ENCODE measurements at regions not wholly inside any gene's neighbourhood (a gene's known extent, or its start where the extent isn't known, plus 50 kb on each side); places are given as distances from the start of the nearest gene placed in this dataset.
"Not testable (repeated sequence)": the region's sequence is repeated elsewhere in the genome, so short reads cannot be mapped to it uniquely, and the experiment has no call there.

DNA sequence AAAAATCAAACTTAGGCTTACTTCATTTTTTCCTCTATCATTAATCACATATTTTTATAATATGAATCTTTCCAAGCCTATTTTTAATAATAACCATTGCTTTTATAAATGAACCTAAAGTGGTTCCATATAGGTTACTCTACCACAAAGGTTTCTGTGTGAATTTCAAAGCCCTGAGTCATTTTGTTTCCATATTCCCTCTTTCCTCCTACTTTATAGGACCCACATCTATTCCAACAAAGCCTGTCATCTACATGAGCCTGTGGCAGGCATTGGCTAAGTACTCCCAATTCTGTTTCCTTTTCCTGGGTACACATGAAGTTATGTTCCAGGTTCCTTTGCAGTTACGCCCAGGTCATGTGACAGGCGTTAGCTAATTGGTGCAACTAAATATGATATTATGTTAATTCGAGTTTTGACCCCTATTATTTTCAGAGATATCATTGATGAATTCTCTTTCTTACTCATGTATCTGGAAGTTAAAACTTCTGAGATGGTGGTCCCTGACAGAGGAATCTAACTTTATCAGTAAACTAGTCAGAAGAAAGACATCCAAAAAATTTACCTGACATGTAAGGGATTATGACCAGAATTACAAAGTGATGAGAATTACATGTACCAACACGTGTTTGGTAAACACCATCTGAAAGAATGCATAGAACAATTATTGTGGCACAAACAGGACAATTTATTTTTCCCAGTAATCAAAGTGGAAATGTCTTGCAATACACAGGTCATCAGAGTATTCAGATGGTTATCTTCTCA lies 1264.0 kb upstream of the CNTN5 start:
- H3K36me3 Mint-ChIP-seq, result no peaks in the 10 kb centered on the region

GRCh38 chr11:97761175-97761574 lies 1259.6 kb upstream of the CNTN5 start:
- Mint-ChIP-seq H3K36me3 (no peaks in the 10 kb centered on the region), H3K9me3 (peaks cover 5% of the 10 kb centered on the region), H3K27me3 (no peaks in the 10 kb centered on the region), H3K27ac (no peak overlapping the region), H3K4me3 (no peak overlapping the region), H3K4me1 (no peaks in the 10 kb centered on the region)

More for the DNA sequence above, 1264.0 kb upstream of the CNTN5 start:
- H3K27me3 Mint-ChIP-seq, result no peaks in the 10 kb centered on the region
- no peaks in the 10 kb centered on the region for H3K4me1 Mint-ChIP-seq
- peaks cover 1% of the 10 kb centered on the region for H3K9me3 Mint-ChIP-seq
- H3K27ac Mint-ChIP-seq, result no peak overlapping the region
- no peak overlapping the region for H3K4me3 Mint-ChIP-seq

DNA sequence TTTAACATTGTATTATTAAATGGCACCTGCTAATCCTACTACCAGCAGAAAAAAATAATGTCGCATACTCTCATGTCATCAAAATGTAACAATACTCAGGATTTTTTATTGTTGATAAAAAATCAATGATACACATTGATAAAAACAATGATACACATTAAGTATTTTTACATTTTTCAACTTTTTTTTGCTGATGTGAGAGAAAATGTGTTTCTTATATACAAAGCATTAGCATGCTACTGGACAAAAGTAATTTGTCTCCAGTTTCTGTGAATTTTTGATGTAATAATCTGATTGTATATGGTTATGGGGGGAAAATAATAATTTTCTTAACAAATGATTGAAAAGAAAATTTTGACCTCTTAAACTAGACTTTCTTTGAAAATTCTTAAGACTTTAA lies 1256.6 kb upstream of the CNTN5 start:
- H3K4me1 Mint-ChIP-seq, result no peaks in the 10 kb centered on the region
- H3K4me3 Mint-ChIP-seq, result no peak overlapping the region
- H3K36me3 Mint-ChIP-seq, result no peaks in the 10 kb centered on the region
- peaks cover 9% of the 10 kb centered on the region for H3K9me3 Mint-ChIP-seq
- no peaks in the 10 kb centered on the region for H3K27me3 Mint-ChIP-seq
- no peak overlapping the region for H3K27ac Mint-ChIP-seq

- Mint-ChIP-seq H3K4me3 (no peak overlapping the region), H3K9me3 (peaks cover 9% of the 10 kb centered on the region), H3K27ac (no peak overlapping the region), H3K4me1 (no peaks in the 10 kb centered on the region), H3K36me3 (no peaks in the 10 kb centered on the region), H3K27me3 (no peaks in the 10 kb centered on the region)
Measured at GRCh38 chr11:97764605-97765004, 1256.1 kb upstream of the CNTN5 start.

DNA sequence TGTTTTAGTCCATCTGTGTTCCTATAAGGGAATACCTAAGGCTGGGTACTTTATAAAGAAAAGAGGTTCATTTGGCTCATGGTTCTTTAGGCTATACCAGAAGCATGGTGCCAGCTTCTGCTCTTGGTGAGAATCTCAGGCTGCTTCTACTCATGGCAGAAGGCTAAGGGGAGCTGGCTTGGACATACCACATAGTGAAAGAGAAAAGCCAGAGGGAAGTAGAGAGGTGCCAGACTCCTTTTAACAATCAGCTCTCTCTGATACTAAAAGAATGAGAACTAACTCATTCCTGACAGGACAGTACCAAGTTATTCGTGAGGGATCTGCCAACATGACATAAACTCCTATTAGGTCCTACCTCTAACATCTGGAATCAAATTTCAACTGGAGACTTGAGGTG lies 1250.2 kb upstream of the CNTN5 start:
- Mint-ChIP-seq H3K9me3 (peaks cover 4% of the 10 kb centered on the region), H3K4me3 (no peak overlapping the region), H3K36me3 (no peaks in the 10 kb centered on the region), H3K27me3 (no peaks in the 10 kb centered on the region), H3K27ac (no peak overlapping the region), H3K4me1 (no peaks in the 10 kb centered on the region)

- Mint-ChIP-seq H3K27ac (no peak overlapping the region), H3K36me3 (no peaks in the 10 kb centered on the region), H3K9me3 (no peaks in the 10 kb centered on the region), H3K4me1 (no peaks in the 10 kb centered on the region), H3K4me3 (no peak overlapping the region), H3K27me3 (no peaks in the 10 kb centered on the region)
Measured at GRCh38 chr11:97772705-97773104, 1248.0 kb upstream of the CNTN5 start.

GRCh38 chr11:97784388-97784787 lies 1236.4 kb upstream of the CNTN5 start:
- H3K36me3 Mint-ChIP-seq, H3K27ac Mint-ChIP-seq, H3K4me3 Mint-ChIP-seq, H3K4me1 Mint-ChIP-seq, H3K27me3 Mint-ChIP-seq: not testable (repeated sequence)
- H3K9me3 Mint-ChIP-seq, result peaks cover 31% of the 10 kb centered on the region

- no peaks in the 10 kb centered on the region for H3K27me3 Mint-ChIP-seq
- H3K27ac Mint-ChIP-seq, result no peak overlapping the region
- H3K4me1 Mint-ChIP-seq, result no peaks in the 10 kb centered on the region
- no peaks in the 10 kb centered on the region for H3K36me3 Mint-ChIP-seq
- H3K4me3 Mint-ChIP-seq, result no peak overlapping the region
- peaks cover 37% of the 10 kb centered on the region for H3K9me3 Mint-ChIP-seq
Measured at GRCh38 chr11:97786961-97787360, 1233.8 kb upstream of the CNTN5 start.

DNA sequence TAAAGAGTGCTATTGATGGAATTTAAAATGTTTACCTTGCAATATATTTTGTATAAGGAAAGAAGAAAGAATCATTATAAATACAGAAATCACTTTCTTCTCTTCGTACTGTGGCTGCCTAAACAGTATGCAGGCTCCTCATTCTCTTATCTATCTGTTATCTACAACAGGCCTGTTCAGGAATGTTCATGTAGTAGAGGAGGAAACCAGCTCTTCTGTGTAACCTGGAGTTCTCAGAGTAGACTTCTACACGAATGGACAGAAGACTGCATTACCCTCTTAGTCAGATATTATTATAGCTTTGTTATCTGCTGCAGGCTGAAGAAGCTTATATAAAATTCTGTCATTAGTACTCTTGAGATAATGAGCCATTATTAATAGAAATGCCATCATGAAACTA lies 1225.9 kb upstream of the CNTN5 start:
- H3K9me3 Mint-ChIP-seq, result peaks cover 18% of the 10 kb centered on the region
- no peaks in the 10 kb centered on the region for H3K36me3 Mint-ChIP-seq
- no peak overlapping the region for H3K4me3 Mint-ChIP-seq
- H3K27ac Mint-ChIP-seq, result no peak overlapping the region
- no peaks in the 10 kb centered on the region for H3K27me3 Mint-ChIP-seq
- H3K4me1 Mint-ChIP-seq, result no peaks in the 10 kb centered on the region

- Mint-ChIP-seq H3K27me3 (no peaks in the 10 kb centered on the region), H3K9me3 (peaks cover 7% of the 10 kb centered on the region), H3K36me3 (no peaks in the 10 kb centered on the region), H3K27ac (no peak overlapping the region), H3K4me3 (no peak overlapping the region), H3K4me1 (no peaks in the 10 kb centered on the region)
Measured at GRCh38 chr11:97800891-97801290, 1219.9 kb upstream of the CNTN5 start.

GRCh38 chr11:97814325-97814959 lies 1206.3 kb upstream of the CNTN5 start:
- H3K4me1 Mint-ChIP-seq, result no peaks in the 10 kb centered on the region
- H3K36me3 Mint-ChIP-seq, result no peaks in the 10 kb centered on the region
- no peak overlapping the region for H3K4me3 Mint-ChIP-seq
- peaks cover 12% of the 10 kb centered on the region for H3K9me3 Mint-ChIP-seq
- no peak overlapping the region for H3K27ac Mint-ChIP-seq
- no peaks in the 10 kb centered on the region for H3K27me3 Mint-ChIP-seq

DNA sequence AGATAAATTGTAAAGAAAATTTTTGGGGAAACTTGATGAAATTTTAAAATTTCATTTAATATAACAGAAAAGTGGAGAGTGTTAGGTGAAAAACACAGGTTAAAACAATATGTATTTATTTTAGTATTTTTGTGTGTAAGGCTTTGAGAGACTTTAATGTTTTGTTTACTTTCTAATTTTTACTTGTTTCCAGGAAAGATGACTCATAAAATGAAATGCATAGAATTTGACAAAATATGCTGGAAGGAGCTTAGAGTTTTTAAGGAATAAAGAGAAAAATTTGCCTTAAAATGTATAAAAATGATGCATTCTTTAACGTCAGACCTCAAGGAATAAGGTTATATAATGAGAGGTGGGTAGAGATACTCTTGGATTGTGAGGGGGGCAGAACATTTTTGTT lies 1205.1 kb upstream of the CNTN5 start:
- H3K36me3 Mint-ChIP-seq, result no peaks in the 10 kb centered on the region
- H3K4me1 Mint-ChIP-seq, result no peaks in the 10 kb centered on the region
- H3K27ac Mint-ChIP-seq, result no peak overlapping the region
- H3K9me3 Mint-ChIP-seq, result peaks cover 9% of the 10 kb centered on the region
- no peak overlapping the region for H3K4me3 Mint-ChIP-seq
- no peaks in the 10 kb centered on the region for H3K27me3 Mint-ChIP-seq

DNA sequence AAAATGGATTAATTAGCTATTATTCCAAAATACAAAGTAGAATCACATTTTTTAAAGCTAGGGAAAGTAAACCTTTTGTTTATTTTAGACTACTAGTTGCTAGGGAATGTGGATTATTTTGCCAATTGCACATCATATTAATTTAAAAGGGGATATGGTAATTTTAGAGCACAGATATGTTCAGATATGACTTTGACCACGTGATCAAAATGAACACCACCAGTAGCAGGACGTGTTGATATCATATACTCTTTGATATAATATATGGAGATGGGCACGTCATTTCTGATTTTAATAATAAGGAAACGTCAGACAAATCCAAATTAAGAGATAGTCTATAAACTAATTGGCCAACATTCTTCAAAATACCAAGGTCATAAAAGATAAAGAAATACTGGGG lies 1188.3 kb upstream of the CNTN5 start:
- Mint-ChIP-seq H3K9me3 (no peaks in the 10 kb centered on the region), H3K4me1 (no peaks in the 10 kb centered on the region), H3K4me3 (no peak overlapping the region), H3K27me3 (no peaks in the 10 kb centered on the region), H3K36me3 (no peaks in the 10 kb centered on the region), H3K27ac (no peak overlapping the region)

DNA sequence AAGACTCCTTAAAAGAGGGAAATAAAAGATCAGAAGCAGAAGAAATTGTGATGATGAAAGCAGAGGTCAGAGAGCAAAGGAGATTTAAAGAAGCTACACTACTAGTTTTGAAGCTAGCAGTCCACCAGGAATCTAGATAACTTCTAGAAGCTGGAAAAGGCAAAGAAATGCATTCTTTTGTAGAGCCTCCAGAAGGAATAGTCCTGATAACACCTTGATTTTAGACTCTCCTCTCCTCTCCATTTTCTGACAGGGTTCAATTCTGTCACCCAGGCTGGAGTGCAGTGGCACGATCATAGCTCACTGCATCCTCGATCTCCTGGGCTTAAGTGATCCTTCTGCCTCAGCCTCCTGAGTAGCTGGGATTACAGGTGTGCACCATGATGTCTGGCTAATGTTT lies 1187.3 kb upstream of the CNTN5 start:
- Mint-ChIP-seq H3K27me3 (no peaks in the 10 kb centered on the region), H3K4me3 (no peak overlapping the region), H3K4me1 (no peaks in the 10 kb centered on the region)

DNA sequence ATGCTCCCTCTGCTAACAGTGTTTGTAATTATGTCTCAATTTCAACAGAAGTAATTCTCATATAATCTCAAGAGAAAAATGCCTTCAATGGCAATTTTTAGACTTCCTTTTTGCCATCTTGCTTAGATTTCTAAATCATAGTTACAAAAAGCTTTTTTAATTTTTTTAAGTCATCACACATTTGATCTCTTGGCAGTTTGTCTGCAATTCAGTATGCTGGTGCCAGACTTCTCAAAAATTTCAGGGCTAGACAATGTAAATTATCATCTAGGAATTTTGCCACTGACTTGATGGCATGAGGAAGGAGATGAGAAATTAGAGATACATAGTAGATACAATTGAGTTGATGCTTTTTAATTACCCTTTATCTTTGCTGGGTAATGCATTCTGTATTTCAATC lies 1176.7 kb upstream of the CNTN5 start:
- Mint-ChIP-seq H3K4me3 (no peak overlapping the region), H3K4me1 (no peaks in the 10 kb centered on the region), H3K36me3 (no peaks in the 10 kb centered on the region), H3K27me3 (no peaks in the 10 kb centered on the region), H3K27ac (no peak overlapping the region), H3K9me3 (peaks cover 16% of the 10 kb centered on the region)

More for the DNA sequence above, 1187.3 kb upstream of the CNTN5 start:
- H3K9me3 Mint-ChIP-seq, result no peaks in the 10 kb centered on the region
- H3K36me3 Mint-ChIP-seq, result no peaks in the 10 kb centered on the region
- H3K27ac Mint-ChIP-seq, result no peak overlapping the region

DNA sequence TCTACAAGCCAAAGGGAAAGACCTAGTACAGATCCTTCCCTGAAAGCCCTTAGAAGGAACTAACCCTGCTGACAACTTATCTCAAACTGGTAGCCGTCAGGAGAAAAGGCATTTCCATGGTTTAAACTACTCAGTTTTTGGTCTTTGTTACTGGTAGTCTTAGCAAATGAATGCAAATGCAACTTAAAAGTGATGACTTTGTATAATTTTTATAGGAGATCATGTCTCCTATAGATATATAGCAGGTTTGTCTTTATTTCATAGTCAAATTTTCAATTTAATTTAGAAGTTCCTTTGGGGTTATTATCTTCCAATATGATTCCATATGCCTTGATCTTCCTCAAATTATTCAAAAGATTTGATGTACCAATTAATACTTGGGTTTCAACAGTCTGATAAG lies 1173.0 kb upstream of the CNTN5 start:
- Mint-ChIP-seq H3K27me3 (no peaks in the 10 kb centered on the region), H3K4me1 (no peaks in the 10 kb centered on the region), H3K9me3 (peaks cover 9% of the 10 kb centered on the region), H3K4me3 (no peak overlapping the region), H3K27ac (no peak overlapping the region), H3K36me3 (no peaks in the 10 kb centered on the region)

DNA sequence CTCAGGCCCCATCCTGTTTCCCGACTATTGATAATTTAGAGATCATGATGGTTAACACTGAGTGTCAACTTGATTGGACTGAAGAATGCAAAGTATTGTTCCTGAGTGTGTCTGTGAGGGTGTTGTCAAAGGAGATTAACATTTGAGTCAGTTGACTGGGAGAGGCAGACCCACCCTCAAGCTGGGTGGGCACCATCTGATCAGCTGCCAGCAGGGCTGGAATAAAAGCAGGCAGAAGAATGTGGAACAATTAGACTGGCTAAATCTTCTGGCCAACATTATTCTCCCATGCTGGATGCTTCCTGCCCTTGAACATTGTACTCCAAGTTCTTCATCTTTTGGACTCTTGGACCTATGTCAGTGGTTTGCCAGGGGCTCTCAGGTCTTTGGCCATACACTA lies 1170.0 kb upstream of the CNTN5 start:
- Mint-ChIP-seq H3K4me1 (no peaks in the 10 kb centered on the region), H3K4me3 (no peak overlapping the region), H3K36me3 (no peaks in the 10 kb centered on the region), H3K27ac (no peak overlapping the region), H3K27me3 (no peaks in the 10 kb centered on the region), H3K9me3 (peaks cover 7% of the 10 kb centered on the region)

All from activated naive CD4-positive, alpha-beta T cell treated with anti-CD3 and anti-CD28 coated beads, Interleukin-2, amount 50 U/mL, for 24 hours (primary cell).